ENCODE measurements at regions not wholly inside any gene's neighbourhood (a gene's known extent, or its start where the extent isn't known, plus 50 kb on each side); places are given as distances from the start of the nearest gene placed in this dataset.

GRCh38 chr2:114024326-114024725 is 134.4 kb downstream of the ACTR3 start:
- TF ChIP-seq, protein P1, sequence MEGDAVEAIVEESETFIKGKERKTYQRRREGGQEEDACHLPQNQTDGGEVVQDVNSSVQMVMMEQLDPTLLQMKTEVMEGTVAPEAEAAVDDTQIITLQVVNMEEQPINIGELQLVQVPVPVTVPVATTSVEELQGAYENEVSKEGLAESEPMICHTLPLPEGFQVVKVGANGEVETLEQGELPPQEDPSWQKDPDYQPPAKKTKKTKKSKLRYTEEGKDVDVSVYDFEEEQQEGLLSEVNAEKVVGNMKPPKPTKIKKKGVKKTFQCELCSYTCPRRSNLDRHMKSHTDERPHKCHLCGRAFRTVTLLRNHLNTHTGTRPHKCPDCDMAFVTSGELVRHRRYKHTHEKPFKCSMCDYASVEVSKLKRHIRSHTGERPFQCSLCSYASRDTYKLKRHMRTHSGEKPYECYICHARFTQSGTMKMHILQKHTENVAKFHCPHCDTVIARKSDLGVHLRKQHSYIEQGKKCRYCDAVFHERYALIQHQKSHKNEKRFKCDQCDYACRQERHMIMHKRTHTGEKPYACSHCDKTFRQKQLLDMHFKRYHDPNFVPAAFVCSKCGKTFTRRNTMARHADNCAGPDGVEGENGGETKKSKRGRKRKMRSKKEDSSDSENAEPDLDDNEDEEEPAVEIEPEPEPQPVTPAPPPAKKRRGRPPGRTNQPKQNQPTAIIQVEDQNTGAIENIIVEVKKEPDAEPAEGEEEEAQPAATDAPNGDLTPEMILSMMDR (IDR thresholded peaks at IDR 0.05 in 8 of 11, conservative IDR thresholded peaks at IDR 0.05 in 3 of 11): no peak
- no peak for TF ChIP-seq POLR2A (IDR thresholded peaks at IDR 0.05)
